GM21515 (cell line): ENCODE measurements at regions not wholly inside any gene's neighbourhood (a gene's known extent, or its start where the extent isn't known, plus 50 kb on each side); places are given as distances from the start of the nearest gene placed in this dataset.

Experiments used
- ATAC-seq: cut with Tn5 transposase; IDR thresholded peaks from one replicate; pipeline ENCODE4 v1.9.1; 2021; ENCODE audit not compliant: unreplicated experiment

- ATAC-seq: peak; percentile 12
These were observed 78.8 kb upstream of the UMPS start for GRCh38 chr3:124651416-124651815.

- ATAC-seq: no peak
These were observed 78.2 kb upstream of the UMPS start for GRCh38 chr3:124652009-124652408.

- no peak for ATAC-seq
These were observed 77.0 kb upstream of the UMPS start for GRCh38 chr3:124653071-124653796.

GRCh38 chr3:124653797-124654469 is 76.3 kb upstream of the UMPS start:
- no peak for ATAC-seq

- ATAC-seq: no peak
These were observed 75.8 kb upstream of the UMPS start for GRCh38 chr3:124654470-124654845.

- ATAC-seq: no peak
These were observed 73.7 kb upstream of the UMPS start for GRCh38 chr3:124656531-124656930.

GRCh38 chr3:124657138-124657537 is 73.1 kb upstream of the UMPS start:
- no peak for ATAC-seq

- no peak for ATAC-seq
These were observed 72.0 kb upstream of the UMPS start for GRCh38 chr3:124658270-124658669.

- ATAC-seq: no peak
These were observed 71.1 kb upstream of the UMPS start for GRCh38 chr3:124659175-124659574.

GRCh38 chr3:124660599-124660998 is 69.7 kb upstream of the UMPS start:
- no peak for ATAC-seq

GRCh38 chr3:124663690-124664089 is 66.6 kb upstream of the UMPS start:
- ATAC-seq: no peak

- ATAC-seq: no peak
These were observed 65.4 kb upstream of the UMPS start for GRCh38 chr3:124664804-124665203.

- no peak for ATAC-seq
These were observed 64.2 kb upstream of the UMPS start for GRCh38 chr3:124666067-124666466.

GRCh38 chr3:124669470-124669869 is 60.8 kb upstream of the UMPS start:
- no peak for ATAC-seq

- ATAC-seq: no peak
These were observed 59.1 kb upstream of the UMPS start for GRCh38 chr3:124671106-124671505.

- ATAC-seq: no peak
These were observed 55.9 kb upstream of the UMPS start for GRCh38 chr3:124674336-124674735.

- no peak for ATAC-seq
These were observed 54.0 kb upstream of the UMPS start for GRCh38 chr3:124676236-124676635.

- ATAC-seq: no peak
These were observed 51.1 kb upstream of the UMPS start for GRCh38 chr3:124679048-124679638.
